Suprapubic skin (tissue), 4 donors: ENCODE measurements at regions not wholly inside any gene's neighbourhood (a gene's known extent, or its start where the extent isn't known, plus 50 kb on each side); places are given as distances from the start of the nearest gene placed in this dataset.
"Not testable (repeated sequence)": the region's sequence is repeated elsewhere in the genome, so short reads cannot be mapped to it uniquely, and the experiment has no call there.

Experiments used
- DNase-seq, 2 donors: peaks; one replicate each; pipeline ENCODE4 v3.0.0-alpha.2; 2019; ENCODE audit warnings: low spot score in 2 of 2
- H3K27ac ChIP-seq: fragments of 200-600 bp; sonication (generic); one replicate; pipeline ENCODE4 v1.5.1; 2019
- H3K27me3 ChIP-seq: fragments of 200-600 bp; sonication (generic); one replicate; pipeline ENCODE4 v1.5.1; 2019
- H3K36me3 ChIP-seq: fragments of 200-600 bp; sonication (generic); one replicate; pipeline ENCODE4 v1.5.1; 2019
- H3K4me1 ChIP-seq: fragments of 200-600 bp; sonication (generic); one replicate; pipeline ENCODE4 v1.5.1; 2019
- H3K4me3 ChIP-seq: fragments of 200-600 bp; sonication (generic); one replicate; pipeline ENCODE4 v1.5.1; 2019; ENCODE audit warnings: mild to moderate bottlenecking
- H3K9me3 ChIP-seq: fragments of 200-600 bp; sonication (generic); one replicate; pipeline ENCODE4 v1.5.1; 2019
- CTCF ChIP-seq, 2 donors: fragments of 200-600 bp in 1 of 2; fragments of 450-650 bp in 1 of 2; sonication (generic) in 1 of 2; IDR thresholded peaks; one replicate each; pipeline ENCODE4 v1.5.1; 2016 to 2019; ENCODE audit warnings: antibody characterized with exemption in 2 of 2, mild to moderate bottlenecking in 1 of 2, moderate library complexity in 1 of 2
- EP300 ChIP-seq: sonication (generic); formaldehyde crosslinking; IDR thresholded peaks from one replicate; pipeline ENCODE4 v1.6.1; 2017; ENCODE audit warnings: antibody characterized with exemption
- POLR2A ChIP-seq, 2 donors: fragments of 450-650 bp; IDR thresholded peaks; one replicate each; pipeline ENCODE4 v1.6.1; 2017; ENCODE audit warnings: antibody characterized with exemption in 2 of 2, mild to moderate bottlenecking in 2 of 2, moderate library complexity in 2 of 2
- POLR2AphosphoS5 ChIP-seq, 3 donors: sonication (generic); formaldehyde crosslinking; IDR thresholded peaks; one replicate each; pipeline ENCODE4 v1.6.1; 2017; ENCODE audit warnings: antibody characterized with exemption in 3 of 3
- WGBS: methylation state at CpG from one replicate; pipeline ENCODE4 v1.1.5; 2018; 5-methylcytosine and 5-hydroxymethylcytosine counted together

DNA sequence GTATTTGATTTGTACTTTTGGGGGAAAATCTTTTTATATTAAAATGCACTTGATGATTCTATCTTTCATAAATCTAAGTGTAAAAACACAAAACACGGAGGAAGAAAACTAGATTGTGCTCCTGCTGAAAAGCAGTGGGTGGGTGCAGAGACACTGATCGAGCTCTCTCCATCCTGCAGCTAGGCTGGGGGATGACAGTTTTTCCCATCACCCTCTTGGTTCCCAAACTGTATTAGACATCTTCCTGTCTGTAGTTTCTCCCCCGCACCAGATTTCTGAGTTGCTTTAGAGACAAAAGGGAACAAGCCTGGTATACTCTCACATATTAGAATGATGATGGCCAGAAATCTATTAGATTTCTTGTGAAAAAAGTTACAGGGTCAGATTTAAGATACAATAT, 99.6 kb downstream of the FAM114A2 start:
- Histone ChIP-seq H3K4me1 (no peaks in the 10 kb centered on the region), H3K27ac (no peak overlapping the region), H3K27me3 (no peaks in the 10 kb centered on the region), H3K36me3 (no peaks in the 10 kb centered on the region), H3K4me3 (no peak overlapping the region), H3K9me3 (peaks cover 29% of the 10 kb centered on the region)
- no peak for DNase-seq
- 85% methylated on average over 3 of the region's 3 CpGs for WGBS
- no peak for TF ChIP-seq POLR2A (IDR thresholded peaks at IDR 0.05)
- no peak for TF ChIP-seq CTCF (IDR thresholded peaks at IDR 0.05)
- TF ChIP-seq POLR2AphosphoS5 (IDR thresholded peaks at IDR 0.05): no peak
- no peak for TF ChIP-seq EP300

GRCh38 chr5:153938191-153938842, 100.4 kb downstream of the FAM114A2 start:
- H3K27ac ChIP-seq: no peak overlapping the region
- no peak overlapping the region for H3K4me3 ChIP-seq
- H3K27me3 ChIP-seq: no peaks in the 10 kb centered on the region
- H3K9me3 ChIP-seq: peaks cover 29% of the 10 kb centered on the region
- no peaks in the 10 kb centered on the region for H3K4me1 ChIP-seq
- no peaks in the 10 kb centered on the region for H3K36me3 ChIP-seq
- DNase-seq: no peak
- no peak for TF ChIP-seq EP300
- no peak for TF ChIP-seq POLR2AphosphoS5 (IDR thresholded peaks at IDR 0.05)
- TF ChIP-seq POLR2A (IDR thresholded peaks at IDR 0.05): no peak
- no peak for TF ChIP-seq CTCF (IDR thresholded peaks at IDR 0.05)

DNA sequence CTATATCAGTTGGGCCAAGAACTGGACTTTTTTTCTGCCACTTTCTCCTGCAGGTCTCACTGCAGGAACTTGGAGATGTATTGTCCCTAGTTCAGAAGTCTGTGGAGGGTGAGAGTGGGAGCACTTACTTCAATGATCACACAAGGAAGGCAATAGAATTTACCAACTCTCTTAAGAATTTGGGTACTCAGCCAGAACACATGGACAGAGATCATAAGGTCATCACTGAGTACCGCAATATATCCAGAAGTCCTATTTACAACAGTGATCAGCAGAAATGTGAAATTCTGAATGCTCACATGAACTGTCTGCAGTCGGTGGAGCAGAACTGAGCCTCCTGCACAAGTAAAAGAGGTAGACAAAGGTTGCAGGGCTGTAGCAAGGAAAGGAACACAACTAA, 101.0 kb downstream of the FAM114A2 start:
- Histone ChIP-seq H3K4me3 (no peak overlapping the region), H3K4me1 (no peaks in the 10 kb centered on the region), H3K36me3 (no peaks in the 10 kb centered on the region), H3K9me3 (peaks cover 29% of the 10 kb centered on the region), H3K27me3 (no peaks in the 10 kb centered on the region), H3K27ac (no peak overlapping the region)
- no peak for TF ChIP-seq CTCF (IDR thresholded peaks at IDR 0.05)
- no peak for TF ChIP-seq POLR2A (IDR thresholded peaks at IDR 0.05)
- no peak for TF ChIP-seq POLR2AphosphoS5 (IDR thresholded peaks at IDR 0.05)
- no peak for TF ChIP-seq EP300
- 85% methylated on average over 2 of the region's 2 CpGs for WGBS
- no peak for DNase-seq

DNA sequence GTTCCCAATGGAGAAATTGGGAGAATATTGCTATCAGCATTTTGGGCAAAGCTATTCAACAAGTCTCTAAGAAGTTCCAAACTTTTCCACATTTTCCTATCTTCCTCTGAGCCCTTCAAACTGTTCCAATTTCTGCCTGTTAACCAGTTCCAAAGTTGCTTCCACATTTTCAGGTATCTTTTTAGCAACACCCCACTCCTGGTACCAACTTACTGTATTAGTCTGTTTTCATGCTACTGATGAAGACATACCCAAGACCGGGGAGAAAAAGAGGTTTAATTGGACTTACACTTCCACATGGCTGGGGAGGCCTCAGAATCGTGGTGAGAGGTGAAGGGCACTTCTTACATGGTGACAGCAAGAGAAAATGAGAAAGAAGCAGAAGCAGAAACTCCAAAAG, 103.6 kb downstream of the FAM114A2 start:
- H3K4me3 ChIP-seq, DNase-seq, H3K36me3 ChIP-seq, H3K4me1 ChIP-seq, H3K27ac ChIP-seq, H3K27me3 ChIP-seq: not testable (repeated sequence)
- WGBS: 73% methylated on average over 2 of the region's 2 CpGs
- H3K9me3 ChIP-seq: peaks cover 11% of the 10 kb centered on the region

DNA sequence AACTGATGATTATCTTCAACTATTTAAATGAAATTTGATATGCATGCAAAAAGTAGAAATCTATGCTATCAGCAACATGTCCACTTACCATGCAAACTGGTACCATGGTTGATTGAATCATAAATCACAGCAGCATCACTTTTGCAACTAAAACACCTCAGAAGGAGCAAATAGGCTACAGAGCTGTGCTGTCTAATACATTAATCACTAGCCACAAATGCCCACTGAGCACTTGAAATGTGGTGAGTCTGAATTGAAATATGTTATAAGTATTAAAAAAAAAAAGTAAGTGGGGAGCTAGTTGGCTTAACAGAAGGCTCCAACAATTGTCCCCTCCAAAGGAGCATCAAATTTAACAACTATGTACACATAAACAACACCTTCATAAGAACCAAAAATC, 112.5 kb downstream of the FAM114A2 start:
- no peak for DNase-seq
- Histone ChIP-seq H3K9me3 (no peaks in the 10 kb centered on the region), H3K27ac (no peak overlapping the region), H3K27me3 (no peaks in the 10 kb centered on the region), H3K4me1 (no peaks in the 10 kb centered on the region), H3K36me3 (no peaks in the 10 kb centered on the region), H3K4me3 (no peak overlapping the region)
- TF ChIP-seq POLR2A (IDR thresholded peaks at IDR 0.05) (no peak), POLR2AphosphoS5 (IDR thresholded peaks at IDR 0.05) (no peak), CTCF (IDR thresholded peaks at IDR 0.05) (no peak), EP300 (no peak)

GRCh38 chr5:153919161-153919560, 119.5 kb downstream of the FAM114A2 start:
- DNase-seq: no peak
- Histone ChIP-seq H3K36me3 (no peaks in the 10 kb centered on the region), H3K27me3 (no peaks in the 10 kb centered on the region), H3K4me3 (no peak overlapping the region), H3K4me1 (no peaks in the 10 kb centered on the region), H3K9me3 (no peaks in the 10 kb centered on the region), H3K27ac (no peak overlapping the region)
- TF ChIP-seq POLR2A (IDR thresholded peaks at IDR 0.05): no peak
- TF ChIP-seq POLR2AphosphoS5 (IDR thresholded peaks at IDR 0.05): no peak
- no peak for TF ChIP-seq CTCF (IDR thresholded peaks at IDR 0.05)
- TF ChIP-seq EP300: no peak
- 37% methylated on average over 1 of the region's 1 CpG for WGBS
